ENCODE measurements at regions not wholly inside any gene's neighbourhood (a gene's known extent, or its start where the extent isn't known, plus 50 kb on each side); places are given as distances from the start of the nearest gene placed in this dataset.

DNA sequence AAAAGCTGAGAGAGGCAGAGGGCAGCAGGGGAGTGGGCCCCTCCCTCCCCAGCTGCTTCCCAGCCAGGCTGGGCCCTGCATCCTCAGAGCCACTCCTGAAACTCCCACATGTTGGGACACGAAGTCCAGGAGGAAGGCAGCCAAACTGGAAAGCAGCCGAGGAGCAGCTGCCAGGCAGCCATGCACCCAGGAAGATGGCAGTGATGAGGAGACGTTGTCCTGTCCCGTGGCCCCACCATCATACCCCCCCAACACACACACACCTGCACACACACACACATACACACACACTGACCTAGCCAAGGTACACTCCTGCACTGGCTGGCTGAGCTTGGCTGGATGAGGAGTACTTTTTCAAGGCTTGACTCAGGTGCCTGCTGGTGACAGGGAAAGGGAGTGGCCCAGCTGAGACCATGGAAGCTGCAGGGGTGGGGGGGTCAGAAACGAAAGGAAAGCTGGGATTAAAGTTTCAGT, 106.0 kb downstream of the CYP26B1 start (continued):
- TF ChIP-seq RCOR1 (IDR thresholded peaks at IDR 0.05; ENCODE audit: low read length), result no peak
- no peak for TF ChIP-seq SMC3 (IDR thresholded peaks at IDR 0.05; ENCODE audit: low read depth, low read length)
- no peak for TF ChIP-seq CHD2 (IDR thresholded peaks at IDR 0.05; ENCODE audit: low read length, partially characterized antibody)
- TF ChIP-seq, protein P1, sequence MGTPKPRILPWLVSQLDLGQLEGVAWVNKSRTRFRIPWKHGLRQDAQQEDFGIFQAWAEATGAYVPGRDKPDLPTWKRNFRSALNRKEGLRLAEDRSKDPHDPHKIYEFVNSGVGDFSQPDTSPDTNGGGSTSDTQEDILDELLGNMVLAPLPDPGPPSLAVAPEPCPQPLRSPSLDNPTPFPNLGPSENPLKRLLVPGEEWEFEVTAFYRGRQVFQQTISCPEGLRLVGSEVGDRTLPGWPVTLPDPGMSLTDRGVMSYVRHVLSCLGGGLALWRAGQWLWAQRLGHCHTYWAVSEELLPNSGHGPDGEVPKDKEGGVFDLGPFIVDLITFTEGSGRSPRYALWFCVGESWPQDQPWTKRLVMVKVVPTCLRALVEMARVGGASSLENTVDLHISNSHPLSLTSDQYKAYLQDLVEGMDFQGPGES (IDR thresholded peaks at IDR 0.05; ENCODE audit: low read depth, low read length), result no peak

DNA sequence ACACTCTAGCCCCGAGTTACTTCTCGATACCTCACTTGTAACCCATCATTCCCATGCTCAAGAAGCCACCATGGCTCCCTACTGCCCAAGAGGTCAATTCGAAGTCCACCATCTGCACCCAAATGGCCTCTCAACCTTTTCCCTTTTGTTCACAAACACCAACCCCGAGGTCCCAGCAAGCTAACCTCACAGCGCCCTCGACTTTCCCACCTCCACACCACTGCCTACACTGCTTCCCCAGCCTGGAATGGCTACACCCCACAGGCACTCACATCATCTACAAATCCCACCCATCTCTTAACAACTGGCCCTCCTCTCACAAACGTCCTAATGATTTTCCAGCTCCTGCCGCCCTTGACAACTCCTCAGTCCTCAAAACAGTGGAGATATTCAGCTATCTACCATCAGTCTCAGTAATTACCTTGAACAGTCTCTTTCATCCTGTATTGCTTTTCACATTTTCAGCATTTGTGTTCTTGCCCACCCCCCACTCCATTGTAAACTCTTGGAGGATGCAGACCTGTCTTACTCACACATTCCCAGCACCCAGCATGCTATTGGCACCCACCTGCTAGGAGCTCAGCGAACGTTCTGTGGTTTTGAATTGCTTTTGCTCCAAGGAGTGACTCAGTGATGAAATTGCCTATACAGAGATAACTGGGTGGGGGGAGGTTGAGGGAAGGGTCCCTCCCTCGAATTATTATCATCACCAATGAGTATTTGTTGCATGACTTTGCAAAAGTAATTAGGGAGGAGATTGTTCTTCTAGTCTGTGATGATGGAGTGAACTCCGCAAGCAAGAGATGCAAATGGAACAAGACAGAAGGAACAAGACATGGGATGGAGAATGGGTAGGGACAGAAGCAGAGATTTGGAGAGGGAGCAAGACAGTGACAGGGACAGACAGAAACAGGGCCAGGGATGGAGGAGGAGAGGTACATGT, 106.8 kb downstream of the CYP26B1 start:
- CTCF ChIA-PET, result interaction anchor here (1.4 kb wide), 1 partner anchor 705 kb away, joined by 3 read pairs; no protein-coding TSS in a partner anchor
- TF ChIP-seq GABPA (IDR thresholded peaks at IDR 0.05; ENCODE audit: low read depth) (no peak), SMC3 (IDR thresholded peaks at IDR 0.05; ENCODE audit: low read depth, low read length) (no peak), EZH2phosphoT487 (IDR thresholded peaks at IDR 0.05; ENCODE audit: borderline replicate concordance, low read depth) (no peak), YY1 (IDR thresholded peaks at IDR 0.05; ENCODE audit: low read depth) (no peak), NFIC (IDR thresholded peaks at IDR 0.05; ENCODE audit: borderline replicate concordance) (no peak), PBX3 (IDR thresholded peaks at IDR 0.05) (no peak), USF1 (IDR thresholded peaks at IDR 0.05; ENCODE audit: borderline replicate concordance, low read depth) (no peak), RFX5 (IDR thresholded peaks at IDR 0.05; ENCODE audit: low read length) (no peak)
- TF ChIP-seq, protein P2, sequence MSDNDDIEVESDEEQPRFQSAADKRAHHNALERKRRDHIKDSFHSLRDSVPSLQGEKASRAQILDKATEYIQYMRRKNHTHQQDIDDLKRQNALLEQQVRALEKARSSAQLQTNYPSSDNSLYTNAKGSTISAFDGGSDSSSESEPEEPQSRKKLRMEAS (IDR thresholded peaks at IDR 0.05; ENCODE audit: low read depth), result no peak
- TF ChIP-seq, protein P3, sequence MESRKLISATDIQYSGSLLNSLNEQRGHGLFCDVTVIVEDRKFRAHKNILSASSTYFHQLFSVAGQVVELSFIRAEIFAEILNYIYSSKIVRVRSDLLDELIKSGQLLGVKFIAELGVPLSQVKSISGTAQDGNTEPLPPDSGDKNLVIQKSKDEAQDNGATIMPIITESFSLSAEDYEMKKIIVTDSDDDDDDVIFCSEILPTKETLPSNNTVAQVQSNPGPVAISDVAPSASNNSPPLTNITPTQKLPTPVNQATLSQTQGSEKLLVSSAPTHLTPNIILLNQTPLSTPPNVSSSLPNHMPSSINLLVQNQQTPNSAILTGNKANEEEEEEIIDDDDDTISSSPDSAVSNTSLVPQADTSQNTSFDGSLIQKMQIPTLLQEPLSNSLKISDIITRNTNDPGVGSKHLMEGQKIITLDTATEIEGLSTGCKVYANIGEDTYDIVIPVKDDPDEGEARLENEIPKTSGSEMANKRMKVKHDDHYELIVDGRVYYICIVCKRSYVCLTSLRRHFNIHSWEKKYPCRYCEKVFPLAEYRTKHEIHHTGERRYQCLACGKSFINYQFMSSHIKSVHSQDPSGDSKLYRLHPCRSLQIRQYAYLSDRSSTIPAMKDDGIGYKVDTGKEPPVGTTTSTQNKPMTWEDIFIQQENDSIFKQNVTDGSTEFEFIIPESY (IDR thresholded peaks at IDR 0.05; ENCODE audit: borderline replicate concordance, low read depth), result no peak

More for the DNA sequence above, 106.8 kb downstream of the CYP26B1 start:
- no peaks in the 10 kb centered on the region for H3K9me2 ChIP-seq
- no peak overlapping the region for H3K4me2 ChIP-seq
- H3F3A ChIP-seq (replicated peaks; ENCODE audit: insufficient read depth), result no peaks in the 10 kb centered on the region
- DNase-seq, result no peak
- H3K9ac ChIP-seq, result no peak overlapping the region
- no peak overlapping the region for H3K27ac ChIP-seq (ENCODE audit: low read depth in 2 of 2, low read length in 1 of 2)
- H3K9me3 ChIP-seq, result peaks cover 9% of the 10 kb centered on the region
- POLR2A ChIA-PET, result no interaction called here
- 32% methylated on average over 12 of the region's 12 CpGs for WGBS (ENCODE audit: low lambda C conversion rate)
- H3K4me3 ChIP-seq (ENCODE audit: low read depth in 2 of 2, low read length in 1 of 2), result no peak overlapping the region
- H3K79me2 ChIP-seq (ENCODE audit: insufficient read depth), result no peaks in the 10 kb centered on the region
- no peaks in the 10 kb centered on the region for H3K36me3 ChIP-seq (replicated peaks in 1 of 2; ENCODE audit: control insufficient read depth in 1 of 2, insufficient read depth in 2 of 2, low read length in 1 of 2)
- no peaks in the 10 kb centered on the region for H4K20me1 ChIP-seq (ENCODE audit: insufficient read depth)
- H3K4me1 ChIP-seq (ENCODE audit: control insufficient read depth in 1 of 2, insufficient read depth in 2 of 2, low read depth in 1 of 2, low read length in 1 of 2), result no peaks in the 10 kb centered on the region
- H2AFZ ChIP-seq (ENCODE audit: low read depth), result no peak overlapping the region
- H3K27me3 ChIP-seq (ENCODE audit: insufficient read depth), result no peaks in the 10 kb centered on the region; the same call in 1 of the 2 replicates

All from SK-N-SH (cell line).